GM12873 (cell line): ENCODE measurements at regions not wholly inside any gene's neighbourhood (a gene's known extent, or its start where the extent isn't known, plus 50 kb on each side); places are given as distances from the start of the nearest gene placed in this dataset.

Source experiments
- CTCF ChIP-seq: IDR thresholded peaks from 2 replicates; pipeline ENCODE4 v1.5.1; 2012; ENCODE audit warnings: low read depth, mild to moderate bottlenecking, moderate library complexity, low read length, control low read depth; ENCODE audit not compliant: insufficient read depth; ENCODE audit errors: missing control alignments

GRCh38 chr7:110399421-110399820 is 691.5 kb upstream of the LRRN3 start:
- TF ChIP-seq CTCF: no peak

GRCh38 chr7:110400411-110400810 is 690.5 kb upstream of the LRRN3 start:
- no peak for TF ChIP-seq CTCF

GRCh38 chr7:110407242-110407641 is 683.7 kb upstream of the LRRN3 start:
- TF ChIP-seq CTCF: no peak

- TF ChIP-seq CTCF: no peak
Observed at GRCh38 chr7:110407706-110408105, 683.2 kb upstream of the LRRN3 start.

- no peak for TF ChIP-seq CTCF
Observed at GRCh38 chr7:110412614-110413013, 678.3 kb upstream of the LRRN3 start.

GRCh38 chr7:110413038-110413437 is 677.9 kb upstream of the LRRN3 start:
- no peak for TF ChIP-seq CTCF

- no peak for TF ChIP-seq CTCF
Observed at GRCh38 chr7:110417611-110418010, 673.3 kb upstream of the LRRN3 start.
